Mucosa of descending colon (tissue), 3 donors: ENCODE measurements at regions not wholly inside any gene's neighbourhood (a gene's known extent, or its start where the extent isn't known, plus 50 kb on each side); places are given as distances from the start of the nearest gene placed in this dataset.

Experiments used
- ATAC-seq: fragments of 200-7000 bp; cut with Tn5 transposase; one replicate; pipeline ENCODE4 v1.9.1; 2020; ENCODE audit warnings: mild to moderate bottlenecking, moderate library complexity
- DNase-seq, 3 donors: peaks; one replicate each; pipeline ENCODE4 v3.0.0-alpha.2; 2020
- H3K36me3 ChIP-seq: fragments of 200-600 bp; one replicate; pipeline ENCODE4 v1.8.0; 2021; ENCODE audit warnings: low read depth, mild to moderate bottlenecking
- H3K4me1 ChIP-seq: fragments of 200-600 bp; one replicate; pipeline ENCODE4 v1.8.0; 2021; ENCODE audit warnings: low read depth, mild to moderate bottlenecking
- H3K4me3 ChIP-seq: fragments of 200-600 bp; one replicate; pipeline ENCODE4 v1.8.0; 2021; ENCODE audit warnings: mild to moderate bottlenecking
- H3K9me3 ChIP-seq: fragments of 200-600 bp; one replicate; pipeline ENCODE4 v1.8.0; 2021; ENCODE audit warnings: mild to moderate bottlenecking
- CTCF ChIP-seq: fragments of 200-600 bp; IDR thresholded peaks from one replicate; pipeline ENCODE4 v1.8.0; 2022; ENCODE audit warnings: antibody characterized with exemption, mild to moderate bottlenecking
- intact Hi-C, 2 donors: fragments of 100-400 bp; cut with DNase I in 1 of 2; cut with micrococcal nuclease in 1 of 2; formaldehyde crosslinking; loops; one replicate each; pipeline versions ENCODE4 v1.11.0 to v1.11.1; 2022; cut with DNase I, micrococcal nuclease
- donor health status: DM: no; HTN: no; CAD: no; lungs with moderate emphysema.
- donor health status: DM: no; HTN: no; CAD: no.
- donor health status: DM: no; HTN: yes; CAD: no.

- TF ChIP-seq CTCF, result no peak
- no peak overlapping the region for H3K4me3 ChIP-seq
- ATAC-seq (no peak), DNase-seq (no peak)
- no peaks in the 10 kb centered on the region for H3K36me3 ChIP-seq
- H3K4me1 ChIP-seq, result peaks cover 8% of the 10 kb centered on the region
- H3K9me3 ChIP-seq, result no peaks in the 10 kb centered on the region
- intact Hi-C loops, result no loop called here
Measured at GRCh38 chr13:73250061-73250460, 191.3 kb downstream of the KLF5 start.

DNA sequence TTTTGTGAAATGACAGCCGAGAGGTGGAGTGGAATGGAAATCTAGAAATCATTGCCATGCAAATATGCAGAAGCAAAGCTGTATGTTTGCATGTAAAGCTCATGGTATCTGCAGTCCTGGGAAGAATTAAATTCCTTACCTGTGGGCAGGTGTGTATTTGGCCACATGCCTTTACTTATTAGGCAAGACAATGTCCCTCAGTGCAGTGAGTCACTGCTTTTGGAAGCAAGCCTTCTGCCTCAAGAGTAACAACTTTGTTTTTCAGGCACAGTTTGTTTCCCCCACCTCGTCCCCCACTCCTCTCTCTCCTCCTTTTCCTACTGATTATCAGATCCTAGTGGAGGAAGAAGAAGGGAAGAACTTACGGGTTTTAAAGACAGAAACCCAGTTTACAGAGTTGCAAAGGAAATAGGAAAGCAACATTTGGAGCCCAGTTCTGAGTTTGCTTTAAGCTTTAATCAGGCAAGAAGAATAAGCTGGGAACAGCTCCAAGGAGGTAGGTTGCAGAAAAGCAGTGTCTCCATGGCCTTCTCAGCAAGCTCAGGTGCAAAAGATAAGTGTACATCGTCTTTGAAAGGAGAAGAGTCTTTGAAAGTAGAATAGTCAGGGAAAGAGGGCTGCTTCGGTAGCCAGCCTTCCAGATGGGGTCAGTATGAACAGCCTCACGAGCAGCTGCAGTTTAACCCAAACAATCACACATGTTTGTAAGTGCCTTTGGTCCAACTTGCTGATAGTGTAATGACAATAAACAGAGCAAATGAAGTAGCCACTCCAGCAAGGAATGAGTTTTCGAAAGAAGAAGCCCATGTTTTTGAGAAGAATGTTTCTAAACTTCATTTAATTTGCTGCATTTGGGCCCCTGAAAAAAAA lies 190.1 kb downstream of the KLF5 start:
- TF ChIP-seq CTCF, result no peak
- intact Hi-C loops, result no loop called here
- no peaks in the 10 kb centered on the region for H3K36me3 ChIP-seq
- ATAC-seq (peak; percentile 92), DNase-seq (peak in 1 of 3 donors; percentile 28)
- no peak overlapping the region for H3K4me3 ChIP-seq
- H3K9me3 ChIP-seq, result no peaks in the 10 kb centered on the region
- H3K4me1 ChIP-seq, result peaks cover 8% of the 10 kb centered on the region

- intact Hi-C loops, result no loop called here
- Histone ChIP-seq H3K4me1 (peaks cover 8% of the 10 kb centered on the region), H3K36me3 (no peaks in the 10 kb centered on the region), H3K4me3 (no peak overlapping the region), H3K9me3 (no peaks in the 10 kb centered on the region)
- no peak for TF ChIP-seq CTCF
- ATAC-seq, result no peak
- DNase-seq, result no peak
Measured at GRCh38 chr13:73248154-73248553, 189.3 kb downstream of the KLF5 start.

- peaks cover 8% of the 10 kb centered on the region for H3K4me1 ChIP-seq
- no peak for TF ChIP-seq CTCF
- intact Hi-C loops, result no loop called here
- H3K9me3 ChIP-seq, result no peaks in the 10 kb centered on the region
- no peak for ATAC-seq
- H3K36me3 ChIP-seq, result no peaks in the 10 kb centered on the region
- H3K4me3 ChIP-seq, result no peak overlapping the region
- DNase-seq, result no peak
Measured at GRCh38 chr13:73245246-73245645, 186.4 kb downstream of the KLF5 start.

DNA sequence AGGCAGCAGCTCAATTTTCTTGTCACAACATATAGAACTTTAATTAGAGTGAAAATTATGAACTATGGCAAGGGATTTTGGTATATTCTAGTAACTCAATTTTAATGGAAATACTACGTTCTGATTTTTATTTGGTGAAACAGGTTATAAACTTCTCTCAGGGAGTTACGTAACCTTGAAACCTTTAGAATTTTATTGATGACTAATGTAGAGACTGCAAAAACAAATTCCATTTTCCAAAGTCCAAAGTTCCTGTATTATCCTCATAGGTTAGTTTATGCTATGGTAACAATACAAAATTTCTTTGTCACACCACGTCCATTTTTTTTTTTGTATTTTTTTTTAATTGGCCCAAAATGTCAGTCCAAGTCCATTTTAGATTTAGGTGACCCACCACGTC lies 185.7 kb downstream of the KLF5 start:
- Histone ChIP-seq H3K4me1 (peaks cover 8% of the 10 kb centered on the region), H3K9me3 (no peaks in the 10 kb centered on the region), H3K36me3 (no peaks in the 10 kb centered on the region), H3K4me3 (no peak overlapping the region)
- ATAC-seq (no peak), DNase-seq (no peak)
- no peak for TF ChIP-seq CTCF
- intact Hi-C loops, result no loop called here
